KMS-11 (cell line): ENCODE measurements at regions not wholly inside any gene's neighbourhood (a gene's known extent, or its start where the extent isn't known, plus 50 kb on each side); places are given as distances from the start of the nearest gene placed in this dataset.

Experiments used
- H2AFZ ChIP-seq: fragments of 200-600 bp; sonication (generic); 2 replicates; pipeline ENCODE4 v1.6.1; 2016; ENCODE audit warnings: antibody characterized with exemption, mixed run types, low read depth
- H3K27ac ChIP-seq: fragments of 200-600 bp; sonication (generic); 2 replicates; pipeline ENCODE4 v1.6.1; 2016; ENCODE audit warnings: mild to moderate bottlenecking, mixed run types
- H3K27me3 ChIP-seq: fragments of 200-600 bp; sonication (generic); 2 replicates; pipeline ENCODE4 v1.6.1; 2017; ENCODE audit warnings: mild to moderate bottlenecking, low read depth, mixed run types, moderate library complexity; ENCODE audit not compliant: insufficient read depth
- H3K36me3 ChIP-seq: fragments of 200-600 bp; sonication (generic); 2 replicates; pipeline ENCODE4 v1.6.1; 2017; ENCODE audit warnings: mild to moderate bottlenecking, mixed run types; ENCODE audit not compliant: insufficient read depth
- H3K4me1 ChIP-seq: fragments of 200-600 bp; sonication (generic); 2 replicates; pipeline ENCODE4 v1.6.1; 2016; ENCODE audit warnings: mild to moderate bottlenecking, low read depth, mixed run types; ENCODE audit not compliant: poor library complexity, severe bottlenecking
- H3K4me2 ChIP-seq: fragments of 200-600 bp; sonication (generic); 2 replicates; pipeline ENCODE4 v1.7.0; 2016; ENCODE audit warnings: mild to moderate bottlenecking, mixed run types
- H3K4me3 ChIP-seq: fragments of 200-600 bp; sonication (generic); IDR thresholded peaks from 2 replicates; pipeline ENCODE4 v1.6.1; 2017; ENCODE audit warnings: low read depth, low read length, mixed read lengths; ENCODE audit not compliant: insufficient read depth
- H3K79me2 ChIP-seq: fragments of 200-600 bp; sonication (generic); 2 replicates; pipeline ENCODE4 v1.6.1; 2016; ENCODE audit warnings: low read depth, mixed run types; ENCODE audit not compliant: insufficient read depth
- H3K9ac ChIP-seq: fragments of 200-600 bp; sonication (generic); 2 replicates; pipeline ENCODE4 v1.6.1; 2016; ENCODE audit warnings: mild to moderate bottlenecking, mixed run types
- H4K20me1 ChIP-seq: fragments of 200-600 bp; sonication (generic); 2 replicates; pipeline ENCODE4 v1.6.1; 2016; ENCODE audit warnings: mild to moderate bottlenecking, mixed run types; ENCODE audit not compliant: insufficient read depth
- TF ChIP-seq, protein P1 (sequence below): fragments of 200-600 bp; sonication (generic); conservative IDR thresholded peaks from 2 replicates; pipeline ENCODE4 v1.6.1; 2017; ENCODE audit warnings: low read depth, mild to moderate bottlenecking, antibody characterized with exemption, low read length, moderate library complexity, mixed read lengths

DNA sequence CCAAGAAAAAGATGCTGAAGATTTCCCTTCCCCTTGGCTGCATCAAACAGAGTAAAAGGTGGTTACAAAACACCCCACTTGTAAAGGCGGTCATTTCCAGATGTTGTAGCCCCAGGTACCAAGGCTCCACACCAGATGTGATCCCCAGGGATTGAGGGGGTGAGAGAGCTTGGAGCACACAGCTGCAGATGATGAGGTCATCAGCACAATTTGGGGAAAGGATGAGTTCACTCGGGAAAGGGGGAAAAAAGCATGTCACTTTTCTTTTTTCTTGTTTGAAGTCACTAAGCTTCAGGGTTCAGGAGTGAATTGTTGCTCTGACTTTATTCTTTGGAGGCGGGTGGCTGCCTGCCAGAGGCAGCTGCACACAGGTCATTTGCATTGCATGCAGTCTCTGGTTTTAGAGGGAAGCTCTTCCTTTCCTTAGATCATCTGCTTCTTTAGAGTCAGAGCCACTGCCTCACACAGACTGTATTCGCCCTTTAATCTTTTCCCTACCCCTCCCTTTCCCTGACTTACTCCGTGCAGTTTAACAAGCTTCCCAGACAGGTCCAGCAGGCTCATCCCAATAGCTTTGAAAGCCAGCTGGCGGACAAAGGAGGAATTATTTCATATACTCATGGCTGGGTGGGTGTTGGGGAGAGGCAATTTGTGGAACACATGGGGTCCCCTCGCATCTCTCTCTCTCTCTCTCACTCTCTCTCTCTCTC is 409.3 kb upstream of the SLC24A2 start:
- H3K9ac ChIP-seq: no peak overlapping the region

DNA sequence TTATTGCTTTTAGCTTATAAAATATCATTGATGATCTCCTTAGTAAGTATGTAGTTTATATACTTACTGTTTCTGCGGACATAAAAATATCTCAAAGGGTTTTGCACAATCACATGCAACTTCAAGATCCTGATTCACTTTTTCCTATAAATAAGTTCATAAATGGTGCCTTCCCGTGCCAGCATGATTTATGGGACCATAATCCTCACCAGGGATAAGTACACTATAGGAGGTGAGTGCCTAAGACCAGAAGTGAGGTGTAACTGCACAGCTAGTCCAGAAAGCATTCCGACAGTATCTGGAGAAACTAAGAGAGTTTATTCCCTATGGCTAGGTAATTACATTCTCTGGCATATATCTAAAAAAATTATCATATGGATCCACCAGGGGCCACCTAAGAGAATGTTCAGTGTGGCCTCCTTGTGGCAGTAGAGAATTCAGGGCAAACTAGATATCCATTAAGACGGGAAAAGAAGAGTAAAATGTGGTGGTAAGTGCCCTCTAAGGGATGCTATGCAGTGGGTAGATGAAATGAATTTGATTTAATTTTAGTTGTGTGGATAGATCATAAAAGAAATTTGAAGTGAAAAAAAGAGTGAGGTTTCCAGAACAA is 402.5 kb upstream of the SLC24A2 start:
- no peaks in the 10 kb centered on the region for H3K36me3 ChIP-seq
- H3K79me2 ChIP-seq: no peaks in the 10 kb centered on the region
- H3K27ac ChIP-seq: no peak overlapping the region
- no peak overlapping the region for H3K4me3 ChIP-seq
- H3K4me1 ChIP-seq: no peaks in the 10 kb centered on the region
- H3K4me2 ChIP-seq: no peak overlapping the region
- no peaks in the 10 kb centered on the region for H4K20me1 ChIP-seq
- no peak overlapping the region for H3K9ac ChIP-seq
- TF ChIP-seq, protein P1, sequence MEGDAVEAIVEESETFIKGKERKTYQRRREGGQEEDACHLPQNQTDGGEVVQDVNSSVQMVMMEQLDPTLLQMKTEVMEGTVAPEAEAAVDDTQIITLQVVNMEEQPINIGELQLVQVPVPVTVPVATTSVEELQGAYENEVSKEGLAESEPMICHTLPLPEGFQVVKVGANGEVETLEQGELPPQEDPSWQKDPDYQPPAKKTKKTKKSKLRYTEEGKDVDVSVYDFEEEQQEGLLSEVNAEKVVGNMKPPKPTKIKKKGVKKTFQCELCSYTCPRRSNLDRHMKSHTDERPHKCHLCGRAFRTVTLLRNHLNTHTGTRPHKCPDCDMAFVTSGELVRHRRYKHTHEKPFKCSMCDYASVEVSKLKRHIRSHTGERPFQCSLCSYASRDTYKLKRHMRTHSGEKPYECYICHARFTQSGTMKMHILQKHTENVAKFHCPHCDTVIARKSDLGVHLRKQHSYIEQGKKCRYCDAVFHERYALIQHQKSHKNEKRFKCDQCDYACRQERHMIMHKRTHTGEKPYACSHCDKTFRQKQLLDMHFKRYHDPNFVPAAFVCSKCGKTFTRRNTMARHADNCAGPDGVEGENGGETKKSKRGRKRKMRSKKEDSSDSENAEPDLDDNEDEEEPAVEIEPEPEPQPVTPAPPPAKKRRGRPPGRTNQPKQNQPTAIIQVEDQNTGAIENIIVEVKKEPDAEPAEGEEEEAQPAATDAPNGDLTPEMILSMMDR: no peak
- H2AFZ ChIP-seq: no peak overlapping the region
- no peaks in the 10 kb centered on the region for H3K27me3 ChIP-seq

More for the DNA sequence above, 409.3 kb upstream of the SLC24A2 start:
- no peaks in the 10 kb centered on the region for H3K27me3 ChIP-seq
- TF ChIP-seq, protein P1: no peak
- H3K4me3 ChIP-seq: no peak overlapping the region
- no peaks in the 10 kb centered on the region for H3K36me3 ChIP-seq
- H3K27ac ChIP-seq: no peak overlapping the region
- H4K20me1 ChIP-seq: no peaks in the 10 kb centered on the region
- no peaks in the 10 kb centered on the region for H3K4me1 ChIP-seq
- H3K79me2 ChIP-seq: no peaks in the 10 kb centered on the region
- no peak overlapping the region for H2AFZ ChIP-seq
- no peak overlapping the region for H3K4me2 ChIP-seq

DNA sequence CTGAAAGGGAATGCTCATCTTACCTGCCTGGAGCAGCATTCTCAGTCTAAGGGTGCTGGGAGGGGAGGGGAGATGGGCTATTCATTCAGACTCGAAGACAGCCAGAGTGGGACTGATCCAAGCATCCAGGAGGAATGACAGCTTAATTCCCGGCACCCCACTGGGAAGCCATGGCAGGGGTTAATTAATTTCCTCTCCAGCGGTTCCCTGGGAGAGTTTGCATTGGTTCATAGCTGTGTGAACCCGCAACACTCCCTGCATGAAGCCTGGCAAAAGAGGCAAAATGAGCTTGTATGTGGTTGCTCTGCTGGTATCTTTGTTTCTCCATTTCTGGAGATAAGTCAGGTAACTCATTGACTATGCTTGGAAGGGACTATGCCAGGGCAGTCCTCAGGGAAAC is 401.0 kb upstream of the SLC24A2 start:
- Histone ChIP-seq H3K4me2 (no peak overlapping the region), H3K9ac (no peak overlapping the region), H3K36me3 (no peaks in the 10 kb centered on the region), H3K27ac (no peak overlapping the region), H3K4me3 (no peak overlapping the region), H3K79me2 (no peaks in the 10 kb centered on the region), H3K27me3 (no peaks in the 10 kb centered on the region), H2AFZ (no peak overlapping the region), H3K4me1 (no peaks in the 10 kb centered on the region), H4K20me1 (no peaks in the 10 kb centered on the region)
- TF ChIP-seq, protein P1: no peak

DNA sequence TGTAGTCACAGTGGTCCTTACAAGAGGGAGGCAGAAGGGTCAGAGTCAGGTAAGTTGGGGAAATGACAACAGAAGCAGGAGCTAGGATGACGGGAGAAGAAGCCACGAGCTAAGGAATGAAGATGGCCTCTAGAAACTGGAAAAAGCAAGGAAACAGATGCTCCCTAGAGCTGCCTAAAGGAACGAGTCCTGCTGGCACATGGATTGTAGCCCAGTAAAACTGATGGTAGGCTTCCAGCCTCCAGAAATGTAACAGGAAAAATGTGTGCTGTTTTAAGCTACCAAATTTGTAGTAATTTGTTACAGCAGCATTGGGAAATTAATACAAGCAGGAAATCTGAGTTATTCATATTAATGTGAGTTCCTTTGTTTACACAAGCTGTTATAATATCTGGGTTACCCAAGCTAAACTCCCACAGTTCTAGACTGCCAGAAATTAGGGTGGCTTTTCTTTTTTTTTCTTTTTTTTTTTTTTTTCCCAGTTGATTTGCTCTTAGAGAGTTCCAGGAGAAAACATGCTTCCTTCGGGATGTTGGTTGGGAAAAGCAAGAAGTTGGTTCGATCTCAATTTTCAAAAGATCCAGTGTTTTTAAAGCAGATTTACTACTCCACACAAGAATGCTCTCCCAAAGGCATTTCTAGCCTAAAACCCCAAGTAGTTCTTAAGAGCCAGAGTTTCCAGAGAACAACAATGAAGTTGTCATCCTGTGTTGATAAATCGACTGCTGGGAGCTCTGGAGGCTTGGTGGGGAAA is 400.0 kb upstream of the SLC24A2 start:
- H3K36me3 ChIP-seq: no peaks in the 10 kb centered on the region
- H3K4me1 ChIP-seq: no peaks in the 10 kb centered on the region
- no peaks in the 10 kb centered on the region for H3K27me3 ChIP-seq
- H3K4me3 ChIP-seq: no peak overlapping the region
- TF ChIP-seq, protein P1: no peak
- H3K79me2 ChIP-seq: no peaks in the 10 kb centered on the region
- no peak overlapping the region for H3K4me2 ChIP-seq
- no peaks in the 10 kb centered on the region for H4K20me1 ChIP-seq
- H2AFZ ChIP-seq: no peak overlapping the region
- no peak overlapping the region for H3K9ac ChIP-seq
- H3K27ac ChIP-seq: no peak overlapping the region
